ENCODE measurements at regions not wholly inside any gene's neighbourhood (a gene's known extent, or its start where the extent isn't known, plus 50 kb on each side); places are given as distances from the start of the nearest gene placed in this dataset.

GRCh38 chr5:30103452-30104202 is 1089.9 kb upstream of the CDH6 start:
- H3K9me2 ChIP-seq (replicated peaks; ENCODE audit: control insufficient read depth, low read length), result no peaks in the 10 kb centered on the region
- H3K4me2 ChIP-seq (ENCODE audit: low read length), result no peak overlapping the region
- H3K4me3 ChIP-seq (ENCODE audit: low read length), result no peak overlapping the region
- H3K36me3 ChIP-seq (ENCODE audit: control insufficient read depth, low read length), result no peaks in the 10 kb centered on the region
- H3K79me2 ChIP-seq (ENCODE audit: control insufficient read depth, low read length), result no peaks in the 10 kb centered on the region
- TF ChIP-seq EZH2phosphoT487 (IDR thresholded peaks at IDR 0.05; ENCODE audit: borderline replicate concordance, low read length) (no peak), CTCF (IDR thresholded peaks at IDR 0.05; ENCODE audit: low read depth, low read length, poor library complexity, severe bottlenecking) (no peak)
- H3F3A ChIP-seq (ENCODE audit: control insufficient read depth, insufficient read depth), result no peaks in the 10 kb centered on the region
- H3K9me3 ChIP-seq (ENCODE audit: control insufficient read depth, insufficient read depth, low read length), result no peaks in the 10 kb centered on the region
- H3K4me1 ChIP-seq (ENCODE audit: control insufficient read depth, low read length), result no peaks in the 10 kb centered on the region
- no peaks in the 10 kb centered on the region for H4K20me1 ChIP-seq (ENCODE audit: control insufficient read depth, insufficient read depth, low read depth, low read length)
- H3K27ac ChIP-seq (ENCODE audit: low read depth, low read length), result no peak overlapping the region
- no peaks in the 10 kb centered on the region for H3K27me3 ChIP-seq (ENCODE audit: control insufficient read depth, low read length)

- no peak overlapping the region for H3K4me3 ChIP-seq (ENCODE audit: low read length)
- H3K27ac ChIP-seq (ENCODE audit: low read depth, low read length), result no peak overlapping the region
- no peaks in the 10 kb centered on the region for H3K9me3 ChIP-seq (ENCODE audit: control insufficient read depth, insufficient read depth, low read length)
- TF ChIP-seq CTCF (IDR thresholded peaks at IDR 0.05; ENCODE audit: low read depth, low read length, poor library complexity, severe bottlenecking) (no peak), EZH2phosphoT487 (IDR thresholded peaks at IDR 0.05; ENCODE audit: borderline replicate concordance, low read length) (no peak)
- H3K4me1 ChIP-seq (ENCODE audit: control insufficient read depth, low read length), result no peaks in the 10 kb centered on the region
- H3F3A ChIP-seq (ENCODE audit: control insufficient read depth, insufficient read depth), result no peaks in the 10 kb centered on the region
- no peaks in the 10 kb centered on the region for H3K79me2 ChIP-seq (ENCODE audit: control insufficient read depth, low read length)
- H3K4me2 ChIP-seq (ENCODE audit: low read length), result no peak overlapping the region
- H4K20me1 ChIP-seq (ENCODE audit: control insufficient read depth, insufficient read depth, low read depth, low read length), result no peaks in the 10 kb centered on the region
- no peaks in the 10 kb centered on the region for H3K36me3 ChIP-seq (ENCODE audit: control insufficient read depth, low read length)
- no peaks in the 10 kb centered on the region for H3K27me3 ChIP-seq (ENCODE audit: control insufficient read depth, low read length)
- H3K9me2 ChIP-seq (replicated peaks; ENCODE audit: control insufficient read depth, low read length), result no peaks in the 10 kb centered on the region
Measured at GRCh38 chr5:30103052-30103451, 1090.4 kb upstream of the CDH6 start.

GRCh38 chr5:30102185-30102584 is 1091.3 kb upstream of the CDH6 start:
- no peaks in the 10 kb centered on the region for H3K79me2 ChIP-seq (ENCODE audit: control insufficient read depth, low read length)
- H3K4me3 ChIP-seq (ENCODE audit: low read length), result no peak overlapping the region
- H3F3A ChIP-seq (ENCODE audit: control insufficient read depth, insufficient read depth), result no peaks in the 10 kb centered on the region
- H3K27me3 ChIP-seq (ENCODE audit: control insufficient read depth, low read length), result no peaks in the 10 kb centered on the region
- no peak overlapping the region for H3K4me2 ChIP-seq (ENCODE audit: low read length)
- H3K4me1 ChIP-seq (ENCODE audit: control insufficient read depth, low read length), result no peaks in the 10 kb centered on the region
- TF ChIP-seq CTCF (IDR thresholded peaks at IDR 0.05; ENCODE audit: low read depth, low read length, poor library complexity, severe bottlenecking) (no peak), EZH2phosphoT487 (IDR thresholded peaks at IDR 0.05; ENCODE audit: borderline replicate concordance, low read length) (no peak)
- no peak overlapping the region for H3K27ac ChIP-seq (ENCODE audit: low read depth, low read length)
- H3K9me2 ChIP-seq (replicated peaks; ENCODE audit: control insufficient read depth, low read length), result no peaks in the 10 kb centered on the region
- H3K36me3 ChIP-seq (ENCODE audit: control insufficient read depth, low read length), result no peaks in the 10 kb centered on the region
- no peaks in the 10 kb centered on the region for H4K20me1 ChIP-seq (ENCODE audit: control insufficient read depth, insufficient read depth, low read depth, low read length)
- H3K9me3 ChIP-seq (ENCODE audit: control insufficient read depth, insufficient read depth, low read length), result no peaks in the 10 kb centered on the region
